B cell (primary cell): ENCODE measurements at regions not wholly inside any gene's neighbourhood (a gene's known extent, or its start where the extent isn't known, plus 50 kb on each side); places are given as distances from the start of the nearest gene placed in this dataset.
A peak's percentile ranks its signal among the peaks of the same experiment; 100 is the strongest.

Experiments used
- ATAC-seq: fragments of 200-7000 bp; cut with Tn5 transposase; one replicate; pipeline ENCODE4 v1.10.0; 2021; ENCODE audit warnings: low read depth, mild to moderate bottlenecking, moderate number of reproducible peaks, moderate library complexity
- CTCF ChIA-PET: fragments of 350-600 bp; sonication (Branson Sonifier 250); formaldehyde crosslinking; loops from one replicate; lab custom pipeline; 2021; ENCODE audit warnings: antibody characterized with exemption, inconsistent platforms; lab: Charles Lee
- POLR2A ChIA-PET: fragments of 350-600 bp; sonication (Branson Sonifier 250); formaldehyde crosslinking; loops from one replicate; lab custom pipeline; 2021; ENCODE audit warnings: antibody characterized with exemption; lab: Charles Lee
- DNase-seq: peaks from one replicate; pipeline ENCODE4 v3.0.0; 2013
- H2AFZ ChIP-seq: 2 replicates; pipeline ENCODE4 v1.6.1; 2012; ENCODE audit warnings: mild to moderate bottlenecking, low read depth, low read length; ENCODE audit not compliant: insufficient read depth, poor library complexity, severe bottlenecking
- H3K27ac ChIP-seq, 2 donors: 1 replicate in 1 of 2; 2 replicates in 1 of 2; pipeline ENCODE4 v1.5.1; 2012 to 2013; ENCODE audit warnings: low read length in 2 of 2, mild to moderate bottlenecking in 2 of 2, moderate library complexity in 1 of 2
- H3K27me3 ChIP-seq, 4 experiments: fragments of 200-600 bp in 1 of 4; sonication (generic) in 1 of 4; replicated peaks in 1 of 4; 1 replicate in 2 of 4; 2 replicates in 2 of 4; pipeline versions ENCODE4 v1.6.1 to v1.7.0; 2013 to 2016; ENCODE audit warnings: low read length in 3 of 4, mild to moderate bottlenecking in 2 of 4, mixed read lengths in 1 of 4, moderate library complexity in 1 of 4; ENCODE audit not compliant: insufficient read depth in 4 of 4, control insufficient read depth in 3 of 4; ENCODE audit errors: control extremely low read depth in 1 of 4
- H3K36me3 ChIP-seq, 2 experiments: replicated peaks in 1 of 2; 1 replicate in 1 of 2; 2 replicates in 1 of 2; pipeline versions ENCODE4 v1.6.1 to v1.7.1; 2013; ENCODE audit warnings: low read length in 1 of 2; ENCODE audit not compliant: insufficient read depth in 2 of 2, control insufficient read depth in 1 of 2; ENCODE audit errors: control extremely low read depth in 1 of 2, extremely low read depth in 1 of 2
- H3K4me1 ChIP-seq, 2 donors: fragments of 200-600 bp in 1 of 2; sonication (generic) in 1 of 2; 1 replicate in 1 of 2; 2 replicates in 1 of 2; pipeline versions ENCODE4 v1.5.1 to v1.6.1; 2013 to 2017; ENCODE audit warnings: low read length in 2 of 2; ENCODE audit not compliant: control insufficient read depth in 2 of 2, insufficient read depth in 2 of 2
- H3K4me2 ChIP-seq: replicated peaks from 2 replicates; pipeline ENCODE3; 2012; ENCODE audit warnings: mild to moderate bottlenecking, low read depth, low read length; ENCODE audit not compliant: poor library complexity, severe bottlenecking
- H3K4me3 ChIP-seq, 5 experiments: fragments of 200-600 bp in 1 of 5; sonication (generic) in 1 of 5; 1 replicate in 3 of 5; 2 replicates in 2 of 5; pipeline versions ENCODE4 v1.5.1 to v1.7.0; 2011 to 2016; ENCODE audit warnings: low read length in 4 of 5, mild to moderate bottlenecking in 4 of 5, low read depth in 2 of 5, control low read depth in 1 of 5, moderate library complexity in 1 of 5; ENCODE audit not compliant: insufficient read depth in 1 of 5; ENCODE audit errors: control extremely low read depth in 1 of 5, extremely low read depth in 1 of 5
- H3K79me2 ChIP-seq: fragments of 200-600 bp; sonication (generic); one replicate; pipeline ENCODE4 v1.6.0; 2016; ENCODE audit warnings: low read length; ENCODE audit not compliant: control insufficient read depth, insufficient read depth
- H3K9ac ChIP-seq: fragments of 200-600 bp; sonication (generic); 2 replicates; pipeline ENCODE4 v1.6.1; 2017; ENCODE audit warnings: mild to moderate bottlenecking, low read length, moderate library complexity
- H3K9me3 ChIP-seq, 3 donors: one replicate each; pipeline versions ENCODE4 v1.6.1 to v1.7.1; 2013; ENCODE audit warnings: low read length in 2 of 3; ENCODE audit not compliant: control insufficient read depth in 2 of 3, insufficient read depth in 1 of 3; ENCODE audit errors: control extremely low read depth in 1 of 3
- H4K20me1 ChIP-seq: 2 replicates; pipeline ENCODE4 v1.6.0; 2012; ENCODE audit warnings: mild to moderate bottlenecking, low read length; ENCODE audit not compliant: insufficient read depth, control insufficient read depth, poor library complexity, severe bottlenecking
- H3K27ac Mint-ChIP-seq: one replicate; pipeline ENCODE4 v1.8.0; 2021; ENCODE audit warnings: mixed read lengths
- H3K27me3 Mint-ChIP-seq: one replicate; pipeline ENCODE4 v1.8.0; 2021; ENCODE audit warnings: mixed read lengths
- H3K4me1 Mint-ChIP-seq: one replicate; pipeline ENCODE4 v1.8.0; 2021; ENCODE audit warnings: mixed read lengths
- H3K4me3 Mint-ChIP-seq: one replicate; pipeline ENCODE4 v1.8.0; 2021; ENCODE audit warnings: mixed read lengths
- H3K9me3 Mint-ChIP-seq: one replicate; pipeline ENCODE4 v1.8.0; 2022; ENCODE audit warnings: mixed read lengths; ENCODE audit not compliant: insufficient read depth
- EZH2 ChIP-seq: IDR thresholded peaks from 2 replicates; pipeline ENCODE4 v1.6.1; 2012; ENCODE audit warnings: borderline replicate concordance, low read depth, mild to moderate bottlenecking, moderate library complexity, low read length; ENCODE audit not compliant: insufficient read depth, poor library complexity, severe bottlenecking
- WGBS: methylation state at CpG from one replicate; pipeline ENCODE4 v1.1.5; 2013; ENCODE audit warnings: missing lambda C conversion rate; ENCODE audit not compliant: insufficient coverage; 5-methylcytosine and 5-hydroxymethylcytosine counted together
- intact Hi-C: fragments of 100-400 bp; cut with micrococcal nuclease; formaldehyde crosslinking; loops from one replicate; pipeline ENCODE4 v1.10.0; 2022
- TF ChIP-seq, protein P1 (sequence below): fragments of 200-600 bp; IDR thresholded peaks from one replicate; pipeline ENCODE4 v1.8.0; 2022; ENCODE audit warnings: antibody characterized with exemption, mild to moderate bottlenecking

DNA sequence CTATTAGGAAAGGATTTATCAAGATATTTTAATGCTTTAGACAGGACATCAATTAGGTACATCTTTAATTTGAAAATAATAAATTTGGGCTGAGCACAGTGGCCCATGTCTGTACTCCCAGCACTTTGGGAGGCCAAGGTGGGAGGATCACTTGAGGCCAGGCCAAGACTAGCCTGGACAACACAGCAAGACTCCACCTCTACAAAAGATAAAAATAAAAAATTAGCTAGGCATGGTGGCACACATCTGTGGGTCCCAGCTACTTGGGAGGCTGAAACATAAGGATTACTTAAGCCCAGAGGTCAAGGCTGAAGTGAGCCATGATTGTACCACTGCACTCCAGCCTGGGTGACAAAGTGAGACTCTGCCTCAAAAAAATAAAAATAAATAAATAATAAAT, 59.6 kb upstream of the IRF2 start:
- H3K4me1 ChIP-seq = peaks cover 68 to 72% of the 10 kb centered on the region in 2 donors
- Mint-ChIP-seq H3K9me3 (no peaks in the 10 kb centered on the region), H3K27me3 (no peaks in the 10 kb centered on the region), H3K4me1 (peaks cover 76% of the 10 kb centered on the region), H3K4me3 (peak overlapping the region; percentile 46), H3K27ac (peak overlapping the region; percentile 86)
- TF ChIP-seq, protein P1, sequence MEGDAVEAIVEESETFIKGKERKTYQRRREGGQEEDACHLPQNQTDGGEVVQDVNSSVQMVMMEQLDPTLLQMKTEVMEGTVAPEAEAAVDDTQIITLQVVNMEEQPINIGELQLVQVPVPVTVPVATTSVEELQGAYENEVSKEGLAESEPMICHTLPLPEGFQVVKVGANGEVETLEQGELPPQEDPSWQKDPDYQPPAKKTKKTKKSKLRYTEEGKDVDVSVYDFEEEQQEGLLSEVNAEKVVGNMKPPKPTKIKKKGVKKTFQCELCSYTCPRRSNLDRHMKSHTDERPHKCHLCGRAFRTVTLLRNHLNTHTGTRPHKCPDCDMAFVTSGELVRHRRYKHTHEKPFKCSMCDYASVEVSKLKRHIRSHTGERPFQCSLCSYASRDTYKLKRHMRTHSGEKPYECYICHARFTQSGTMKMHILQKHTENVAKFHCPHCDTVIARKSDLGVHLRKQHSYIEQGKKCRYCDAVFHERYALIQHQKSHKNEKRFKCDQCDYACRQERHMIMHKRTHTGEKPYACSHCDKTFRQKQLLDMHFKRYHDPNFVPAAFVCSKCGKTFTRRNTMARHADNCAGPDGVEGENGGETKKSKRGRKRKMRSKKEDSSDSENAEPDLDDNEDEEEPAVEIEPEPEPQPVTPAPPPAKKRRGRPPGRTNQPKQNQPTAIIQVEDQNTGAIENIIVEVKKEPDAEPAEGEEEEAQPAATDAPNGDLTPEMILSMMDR = no peak
- no peak for TF ChIP-seq EZH2
- H3K27ac ChIP-seq = peak overlapping the region; percentile 98
- intact Hi-C loops = no loop called here
- peak overlapping the region in 1 of 5 experiments; percentile 63 for H3K4me3 ChIP-seq
- ATAC-seq (no peak), DNase-seq (no peak)
- peak overlapping the region; percentile 34 for H3K9ac ChIP-seq
- no peaks in the 10 kb centered on the region for H3K27me3 ChIP-seq
- POLR2A ChIA-PET = interaction anchor here (1.0 to 2.2 kb wide), 2 partner anchors 26 to 59 kb away, joined by 5 to 8 read pairs; partner anchors contain the start of gene IRF2
- H2AFZ ChIP-seq = peak overlapping the region; percentile 69
- H3K36me3 ChIP-seq = no peaks in the 10 kb centered on the region
- CTCF ChIA-PET = interaction anchor here (0.9 to 4.7 kb wide), 9 partner anchors 15 to 270 kb away, joined by 3 to 31 read pairs (median 4); partner anchors contain the start of gene IRF2
- peaks cover 0 to 10% (median 4%) of the 10 kb centered on the region in 3 donors for H3K9me3 ChIP-seq
- H4K20me1 ChIP-seq = no peaks in the 10 kb centered on the region
- peaks cover 70% of the 10 kb centered on the region for H3K79me2 ChIP-seq
- peak overlapping the region; percentile 82 for H3K4me2 ChIP-seq

GRCh38 chr4:184531008-184531407, 56.7 kb upstream of the IRF2 start:
- DNase-seq (no peak), ATAC-seq (no peak)
- TF ChIP-seq, protein P1 = no peak
- TF ChIP-seq EZH2 = no peak
- peaks cover 0 to 10% (median 4%) of the 10 kb centered on the region in 3 donors for H3K9me3 ChIP-seq
- H3K9ac ChIP-seq = no peak overlapping the region
- H3K4me3 ChIP-seq = no peak overlapping the region
- intact Hi-C loops = no loop called here
- Mint-ChIP-seq H3K27me3 (no peaks in the 10 kb centered on the region), H3K4me3 (peak overlapping the region; percentile 2), H3K9me3 (no peaks in the 10 kb centered on the region), H3K27ac (peak overlapping the region; percentile 43), H3K4me1 (peaks cover 77% of the 10 kb centered on the region)
- H3K4me1 ChIP-seq = peaks cover 76 to 86% of the 10 kb centered on the region in 2 donors
- H3K36me3 ChIP-seq = no peaks in the 10 kb centered on the region
- H3K27me3 ChIP-seq = no peaks in the 10 kb centered on the region
- peak overlapping the region; percentile 14 to 98 for H3K27ac ChIP-seq
- no peaks in the 10 kb centered on the region for H4K20me1 ChIP-seq
- no peak overlapping the region for H2AFZ ChIP-seq
- CTCF ChIA-PET = interaction anchor here (1.6 kb wide), 1 partner anchor 24 kb away, joined by 4 read pairs; no protein-coding TSS in a partner anchor
- POLR2A ChIA-PET = no interaction called here
- no CpG with 5 or more reads among the region's 2 CpGs for WGBS
- H3K4me2 ChIP-seq = peak overlapping the region; percentile 44
- peaks cover 86% of the 10 kb centered on the region for H3K79me2 ChIP-seq
